Activated naive CD8-positive, alpha-beta T cell treated with anti-CD3 and anti-CD28 coated beads, Interleukin-2, amount 50 U/mL, for 24 hours (primary cell): ENCODE measurements at regions not wholly inside any gene's neighbourhood (a gene's known extent, or its start where the extent isn't known, plus 50 kb on each side); places are given as distances from the start of the nearest gene placed in this dataset.

Experiments used
- ATAC-seq: fragments of 150-1000 bp; cut with Tn5 transposase; one replicate; pipeline ENCODE4 v1.10.0; 2021
- DNase-seq: peaks from one replicate; pipeline ENCODE4 v3.0.0; 2021
- H3K27ac Mint-ChIP-seq: one replicate; pipeline ENCODE4 v1.8.0; 2021; ENCODE audit warnings: mild to moderate bottlenecking, mixed read lengths
- H3K27me3 Mint-ChIP-seq: one replicate; pipeline ENCODE4 v1.8.0; 2021; ENCODE audit warnings: mixed read lengths
- H3K36me3 Mint-ChIP-seq: one replicate; pipeline ENCODE4 v1.8.0; 2021; ENCODE audit warnings: low read depth, mixed read lengths
- H3K4me1 Mint-ChIP-seq: one replicate; pipeline ENCODE4 v1.8.0; 2021; ENCODE audit warnings: mixed read lengths
- H3K4me3 Mint-ChIP-seq: one replicate; pipeline ENCODE4 v1.8.0; 2021; ENCODE audit warnings: mild to moderate bottlenecking, moderate library complexity, mixed read lengths
- H3K9me3 Mint-ChIP-seq: one replicate; pipeline ENCODE4 v1.8.0; 2021; ENCODE audit warnings: mixed read lengths

GRCh38 chr13:90436697-90437096 lies 910.8 kb upstream of the MIR17HG start:
- Mint-ChIP-seq H3K36me3 (no peaks in the 10 kb centered on the region), H3K4me3 (no peak overlapping the region), H3K4me1 (no peaks in the 10 kb centered on the region), H3K27ac (no peak overlapping the region), H3K9me3 (peaks cover 13% of the 10 kb centered on the region), H3K27me3 (no peaks in the 10 kb centered on the region)
- DNase-seq (no peak), ATAC-seq (no peak)

DNA sequence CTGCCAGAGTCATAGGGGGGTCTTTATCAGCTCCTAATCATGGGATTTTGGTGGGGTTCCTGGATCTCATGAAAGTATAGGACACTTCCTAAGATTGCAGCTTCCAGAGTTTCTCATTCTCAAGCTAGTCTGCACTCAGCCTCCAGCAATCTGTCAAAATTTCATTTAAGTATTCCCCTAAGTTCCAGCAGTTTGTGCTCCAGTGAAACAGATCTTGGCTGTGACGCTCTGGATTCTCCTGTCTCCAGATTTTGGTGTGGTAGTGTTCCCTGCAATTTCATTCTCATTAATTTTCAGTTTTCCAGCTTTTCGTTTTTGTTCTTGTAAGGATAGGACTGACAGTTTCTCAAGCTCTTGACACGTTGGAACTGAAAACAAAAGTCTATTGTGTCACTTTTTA lies 908.9 kb upstream of the MIR17HG start:
- DNase-seq (no peak), ATAC-seq (no peak)
- Mint-ChIP-seq H3K27ac (no peak overlapping the region), H3K36me3 (no peaks in the 10 kb centered on the region), H3K9me3 (peaks cover 13% of the 10 kb centered on the region), H3K4me1 (no peaks in the 10 kb centered on the region), H3K4me3 (no peak overlapping the region), H3K27me3 (no peaks in the 10 kb centered on the region)

DNA sequence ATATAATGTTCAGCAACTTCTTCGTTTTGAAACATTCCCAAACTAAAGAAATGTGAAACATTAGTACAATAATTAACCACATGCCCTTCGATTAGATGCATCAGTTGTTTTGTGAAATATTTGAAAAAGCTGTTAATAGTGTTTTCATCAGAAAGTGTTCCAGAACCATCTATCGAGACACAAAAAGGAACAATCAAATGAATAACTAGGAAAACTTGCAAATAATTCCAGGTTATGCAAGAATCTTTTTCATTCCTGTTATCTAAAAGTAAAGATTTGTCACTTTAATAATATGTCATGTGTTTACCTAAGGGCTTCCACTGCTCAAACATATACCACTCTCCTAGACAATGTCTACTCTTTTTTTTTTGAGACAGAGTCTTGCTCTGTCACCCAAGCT lies 904.2 kb upstream of the MIR17HG start:
- Mint-ChIP-seq H3K36me3 (no peaks in the 10 kb centered on the region), H3K27ac (no peak overlapping the region), H3K9me3 (peaks cover 7% of the 10 kb centered on the region), H3K4me1 (no peaks in the 10 kb centered on the region), H3K27me3 (no peaks in the 10 kb centered on the region), H3K4me3 (no peak overlapping the region)
- no peak for ATAC-seq
- DNase-seq = no peak

DNA sequence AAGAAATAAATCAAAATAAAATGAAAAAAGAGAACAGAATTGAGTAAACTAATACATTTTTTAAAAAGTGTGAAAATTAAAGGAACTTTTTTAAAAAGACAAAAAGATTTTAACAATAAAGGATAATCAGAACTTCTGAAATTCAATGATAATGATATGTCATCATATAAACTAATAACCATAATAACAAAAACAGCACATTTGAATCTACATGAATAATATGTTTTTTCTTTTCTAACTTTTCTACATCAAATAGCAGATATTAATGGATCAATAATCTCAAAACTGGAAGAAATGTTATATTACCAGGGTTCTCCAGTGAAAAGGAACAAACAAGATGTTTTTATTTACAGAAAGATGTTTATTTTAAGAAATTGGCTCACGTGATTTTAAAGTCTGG lies 903.3 kb upstream of the MIR17HG start:
- Mint-ChIP-seq H3K36me3 (no peaks in the 10 kb centered on the region), H3K4me1 (no peaks in the 10 kb centered on the region), H3K27me3 (no peaks in the 10 kb centered on the region), H3K4me3 (no peak overlapping the region), H3K9me3 (peaks cover 7% of the 10 kb centered on the region), H3K27ac (no peak overlapping the region)
- no peak for ATAC-seq
- no peak for DNase-seq

DNA sequence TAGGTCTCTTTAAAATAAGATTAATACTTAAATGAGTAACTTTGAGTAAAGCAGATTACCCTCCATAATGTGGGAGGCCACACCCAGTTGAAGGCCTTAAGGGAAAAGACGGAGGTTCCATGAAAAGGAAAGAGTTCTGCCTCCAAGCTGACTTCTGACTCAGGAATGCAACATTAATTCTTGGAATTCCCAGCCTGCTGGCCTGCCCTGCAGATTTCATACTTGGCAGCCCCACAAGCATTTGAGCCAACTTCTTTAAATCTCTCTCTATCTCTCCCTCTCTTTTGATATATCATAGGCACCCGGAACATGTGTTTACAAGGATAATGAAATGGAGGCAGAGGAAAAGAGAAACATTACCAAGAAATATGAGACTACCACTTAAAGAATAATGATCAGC lies 902.3 kb upstream of the MIR17HG start:
- ATAC-seq = no peak
- no peaks in the 10 kb centered on the region for H3K4me1 Mint-ChIP-seq
- H3K4me3 Mint-ChIP-seq = no peak overlapping the region
- H3K27ac Mint-ChIP-seq = no peak overlapping the region
- no peaks in the 10 kb centered on the region for H3K36me3 Mint-ChIP-seq
- H3K9me3 Mint-ChIP-seq = peaks cover 7% of the 10 kb centered on the region
- H3K27me3 Mint-ChIP-seq = no peaks in the 10 kb centered on the region
- no peak for DNase-seq

- no peak overlapping the region for H3K27ac Mint-ChIP-seq
- H3K27me3 Mint-ChIP-seq = no peaks in the 10 kb centered on the region
- no peak overlapping the region for H3K4me3 Mint-ChIP-seq
- no peaks in the 10 kb centered on the region for H3K4me1 Mint-ChIP-seq
- no peaks in the 10 kb centered on the region for H3K36me3 Mint-ChIP-seq
- H3K9me3 Mint-ChIP-seq = peaks cover 3% of the 10 kb centered on the region
- no peak for ATAC-seq
- DNase-seq = no peak
Observed at GRCh38 chr13:90447034-90447733, 900.3 kb upstream of the MIR17HG start.

GRCh38 chr13:90447734-90448101 lies 899.8 kb upstream of the MIR17HG start:
- DNase-seq = no peak
- no peaks in the 10 kb centered on the region for H3K9me3 Mint-ChIP-seq
- no peak for ATAC-seq
- H3K36me3 Mint-ChIP-seq = no peaks in the 10 kb centered on the region
- H3K27me3 Mint-ChIP-seq = no peaks in the 10 kb centered on the region
- no peak overlapping the region for H3K27ac Mint-ChIP-seq
- no peaks in the 10 kb centered on the region for H3K4me1 Mint-ChIP-seq
- no peak overlapping the region for H3K4me3 Mint-ChIP-seq

DNA sequence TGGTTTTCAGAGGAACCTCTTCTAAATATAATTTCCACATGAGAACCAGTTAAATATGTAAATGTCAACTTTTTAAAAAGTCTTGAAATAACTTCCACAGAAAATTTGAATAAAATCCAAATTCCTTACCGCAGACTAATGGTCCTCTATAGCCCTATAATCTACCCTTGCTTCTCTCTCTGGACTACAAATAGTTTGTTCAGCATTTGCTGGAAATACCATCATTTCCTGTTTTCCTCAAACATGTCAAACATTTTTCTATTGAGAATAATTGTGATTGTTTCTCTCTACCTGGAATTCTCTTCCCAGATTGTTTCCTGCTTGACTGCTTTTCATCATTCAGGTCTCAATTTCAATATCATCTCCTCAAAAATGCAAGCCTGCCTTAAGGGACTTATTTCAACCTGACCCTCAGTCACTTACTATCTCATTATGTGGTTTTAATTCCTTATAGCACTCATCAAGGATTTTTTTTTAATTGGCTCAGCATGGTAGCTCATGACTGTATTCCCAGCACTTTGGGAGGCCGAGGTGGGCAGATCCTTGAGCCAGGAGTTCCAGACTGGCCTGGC lies 898.9 kb upstream of the MIR17HG start:
- no peaks in the 10 kb centered on the region for H3K36me3 Mint-ChIP-seq
- ATAC-seq (no peak), DNase-seq (no peak)
- H3K27ac Mint-ChIP-seq = no peak overlapping the region
- H3K4me1 Mint-ChIP-seq = no peaks in the 10 kb centered on the region
- H3K27me3 Mint-ChIP-seq = no peaks in the 10 kb centered on the region
- H3K9me3 Mint-ChIP-seq = no peaks in the 10 kb centered on the region
- no peak overlapping the region for H3K4me3 Mint-ChIP-seq

GRCh38 chr13:90453342-90453741 lies 894.1 kb upstream of the MIR17HG start:
- Mint-ChIP-seq H3K27me3 (no peaks in the 10 kb centered on the region), H3K4me1 (no peaks in the 10 kb centered on the region), H3K36me3 (no peaks in the 10 kb centered on the region), H3K27ac (no peak overlapping the region), H3K9me3 (peaks cover 4% of the 10 kb centered on the region), H3K4me3 (no peak overlapping the region)
- ATAC-seq = no peak
- DNase-seq = no peak

DNA sequence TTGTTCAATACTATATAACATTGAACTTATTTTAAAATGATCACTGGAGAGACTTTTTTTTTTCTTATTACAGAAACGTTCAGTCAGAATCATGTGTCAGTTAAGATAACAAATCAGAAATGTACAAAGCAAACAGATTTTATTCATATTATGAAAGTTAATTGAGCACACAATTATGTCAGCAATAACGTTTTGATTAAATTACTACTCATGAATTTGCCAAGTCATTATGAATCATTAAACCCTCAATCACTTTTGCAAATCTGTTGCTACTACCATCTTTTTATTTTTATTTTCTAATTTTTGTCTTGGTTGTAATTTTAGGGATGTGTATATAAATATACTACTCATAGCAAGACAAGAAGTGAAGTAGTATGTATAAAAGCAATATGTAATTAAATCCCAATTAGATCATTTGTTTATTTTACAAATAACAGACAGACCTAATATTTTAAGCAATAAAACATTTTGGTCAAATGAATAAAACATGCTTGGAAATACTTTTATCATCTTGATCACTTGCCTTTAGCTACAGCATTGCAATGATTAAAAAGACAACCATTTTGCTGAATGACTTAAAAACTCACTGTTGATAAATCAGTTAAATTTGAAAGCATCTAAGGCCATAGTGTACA lies 893.4 kb upstream of the MIR17HG start:
- Mint-ChIP-seq H3K36me3 (no peaks in the 10 kb centered on the region), H3K27ac (no peak overlapping the region)

DNA sequence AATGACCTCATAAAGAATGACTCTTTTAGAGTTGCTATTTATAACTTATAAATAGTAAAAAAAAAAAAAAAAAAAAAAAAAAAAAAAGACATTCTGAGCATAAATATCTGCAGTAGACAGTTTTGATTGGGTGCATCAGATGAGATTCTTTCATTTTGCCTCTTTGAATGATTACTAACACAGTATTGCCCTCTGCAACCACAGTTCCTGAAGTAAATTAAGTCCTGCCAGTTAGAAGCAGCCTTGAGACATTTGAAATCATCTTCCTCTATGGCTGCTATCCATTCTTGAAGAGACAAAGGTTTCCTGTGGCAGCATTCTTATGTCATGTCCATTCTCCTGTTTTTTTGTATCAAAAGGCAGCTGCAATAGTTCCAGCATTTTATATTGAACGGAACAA lies 892.4 kb upstream of the MIR17HG start:
- Mint-ChIP-seq H3K27me3 (no peaks in the 10 kb centered on the region), H3K27ac (no peak overlapping the region)

More for the DNA sequence above, 893.4 kb upstream of the MIR17HG start:
- no peaks in the 10 kb centered on the region for H3K27me3 Mint-ChIP-seq
- DNase-seq (no peak), ATAC-seq (no peak)
- no peak overlapping the region for H3K4me3 Mint-ChIP-seq
- H3K4me1 Mint-ChIP-seq = no peaks in the 10 kb centered on the region
- peaks cover 4% of the 10 kb centered on the region for H3K9me3 Mint-ChIP-seq

GRCh38 chr13:90455823-90456222 lies 891.7 kb upstream of the MIR17HG start:
- H3K4me3 Mint-ChIP-seq = no peak overlapping the region
- no peaks in the 10 kb centered on the region for H3K27me3 Mint-ChIP-seq
- ATAC-seq (no peak), DNase-seq (no peak)
- H3K27ac Mint-ChIP-seq = no peak overlapping the region
- H3K9me3 Mint-ChIP-seq = peaks cover 8% of the 10 kb centered on the region
- no peaks in the 10 kb centered on the region for H3K4me1 Mint-ChIP-seq
- no peaks in the 10 kb centered on the region for H3K36me3 Mint-ChIP-seq

More for the DNA sequence above, 892.4 kb upstream of the MIR17HG start:
- H3K4me1 Mint-ChIP-seq = no peaks in the 10 kb centered on the region
- ATAC-seq = no peak
- H3K4me3 Mint-ChIP-seq = no peak overlapping the region
- H3K36me3 Mint-ChIP-seq = no peaks in the 10 kb centered on the region
- DNase-seq = no peak
- H3K9me3 Mint-ChIP-seq = peaks cover 8% of the 10 kb centered on the region

GRCh38 chr13:90461398-90461797 lies 886.1 kb upstream of the MIR17HG start:
- Mint-ChIP-seq H3K27me3 (no peaks in the 10 kb centered on the region), H3K27ac (no peak overlapping the region), H3K36me3 (no peaks in the 10 kb centered on the region), H3K4me1 (no peaks in the 10 kb centered on the region), H3K4me3 (no peak overlapping the region), H3K9me3 (peaks cover 12% of the 10 kb centered on the region)
- no peak for DNase-seq
- ATAC-seq = no peak

- no peak overlapping the region for H3K27ac Mint-ChIP-seq
Observed at GRCh38 chr13:90477216-90477615, 870.3 kb upstream of the MIR17HG start.

DNA sequence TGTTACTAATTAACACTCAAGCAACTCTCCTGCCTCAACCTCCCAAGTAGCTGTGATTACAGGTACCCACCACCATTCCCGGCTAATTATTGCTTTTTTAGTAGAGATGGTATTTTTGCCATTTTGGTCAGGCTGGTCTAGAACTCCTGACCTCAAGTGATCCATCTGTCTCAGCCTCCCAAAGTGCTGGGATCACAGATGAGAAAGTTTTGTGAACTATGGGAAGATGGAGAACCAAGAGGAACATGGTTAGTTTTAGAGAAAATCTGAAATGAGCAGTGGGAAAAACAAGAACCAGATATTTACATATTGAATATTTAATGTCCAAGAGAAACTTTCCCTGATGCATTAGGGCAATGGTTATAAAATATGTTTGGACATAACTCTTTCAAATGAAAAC lies 863.6 kb upstream of the MIR17HG start:
- H3K4me1 Mint-ChIP-seq = no peaks in the 10 kb centered on the region
- no peak overlapping the region for H3K4me3 Mint-ChIP-seq
- DNase-seq = no peak
- no peak for ATAC-seq
- H3K27me3 Mint-ChIP-seq = no peaks in the 10 kb centered on the region
- no peak overlapping the region for H3K27ac Mint-ChIP-seq
- H3K36me3 Mint-ChIP-seq = no peaks in the 10 kb centered on the region
- H3K9me3 Mint-ChIP-seq = peaks cover 14% of the 10 kb centered on the region

More at GRCh38 chr13:90477216-90477615, 870.3 kb upstream of the MIR17HG start:
- H3K4me3 Mint-ChIP-seq = no peak overlapping the region
- H3K9me3 Mint-ChIP-seq = peaks cover 23% of the 10 kb centered on the region
- H3K4me1 Mint-ChIP-seq = no peaks in the 10 kb centered on the region
- no peaks in the 10 kb centered on the region for H3K36me3 Mint-ChIP-seq
- no peaks in the 10 kb centered on the region for H3K27me3 Mint-ChIP-seq
- DNase-seq (no peak), ATAC-seq (no peak)
